ENCODE measurements at regions not wholly inside any gene's neighbourhood (a gene's known extent, or its start where the extent isn't known, plus 50 kb on each side); places are given as distances from the start of the nearest gene placed in this dataset.
A peak's percentile ranks its signal among the peaks of the same experiment; 100 is the strongest.

DNA sequence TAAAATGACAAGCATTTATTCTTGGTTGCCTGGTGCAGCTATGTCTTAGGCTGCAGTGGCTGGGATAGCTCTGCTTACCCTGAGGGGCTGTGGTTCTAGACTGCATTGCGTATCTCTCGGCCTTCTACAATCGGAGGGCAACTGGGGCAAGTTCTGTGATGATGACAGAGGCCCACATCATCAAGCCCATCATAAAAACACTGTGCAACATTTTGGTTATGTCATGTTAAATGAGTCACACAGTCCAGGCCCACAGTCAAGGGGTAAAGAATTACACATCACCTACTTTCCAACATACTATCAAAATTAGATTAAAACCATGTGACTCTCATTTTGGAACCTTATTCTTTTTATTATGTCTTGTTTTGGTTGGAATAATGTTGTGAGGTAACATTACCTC, 120.2 kb upstream of the GUCY1A1 start:
- TF ChIP-seq, protein P1, sequence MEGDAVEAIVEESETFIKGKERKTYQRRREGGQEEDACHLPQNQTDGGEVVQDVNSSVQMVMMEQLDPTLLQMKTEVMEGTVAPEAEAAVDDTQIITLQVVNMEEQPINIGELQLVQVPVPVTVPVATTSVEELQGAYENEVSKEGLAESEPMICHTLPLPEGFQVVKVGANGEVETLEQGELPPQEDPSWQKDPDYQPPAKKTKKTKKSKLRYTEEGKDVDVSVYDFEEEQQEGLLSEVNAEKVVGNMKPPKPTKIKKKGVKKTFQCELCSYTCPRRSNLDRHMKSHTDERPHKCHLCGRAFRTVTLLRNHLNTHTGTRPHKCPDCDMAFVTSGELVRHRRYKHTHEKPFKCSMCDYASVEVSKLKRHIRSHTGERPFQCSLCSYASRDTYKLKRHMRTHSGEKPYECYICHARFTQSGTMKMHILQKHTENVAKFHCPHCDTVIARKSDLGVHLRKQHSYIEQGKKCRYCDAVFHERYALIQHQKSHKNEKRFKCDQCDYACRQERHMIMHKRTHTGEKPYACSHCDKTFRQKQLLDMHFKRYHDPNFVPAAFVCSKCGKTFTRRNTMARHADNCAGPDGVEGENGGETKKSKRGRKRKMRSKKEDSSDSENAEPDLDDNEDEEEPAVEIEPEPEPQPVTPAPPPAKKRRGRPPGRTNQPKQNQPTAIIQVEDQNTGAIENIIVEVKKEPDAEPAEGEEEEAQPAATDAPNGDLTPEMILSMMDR (IDR thresholded peaks at IDR 0.05; ENCODE audit: insufficient read depth, low read length, severe bottlenecking), result no peak
- DNase-seq (ENCODE audit: low read depth) (peak; percentile 56), FAIRE-seq (no peak)

DNA sequence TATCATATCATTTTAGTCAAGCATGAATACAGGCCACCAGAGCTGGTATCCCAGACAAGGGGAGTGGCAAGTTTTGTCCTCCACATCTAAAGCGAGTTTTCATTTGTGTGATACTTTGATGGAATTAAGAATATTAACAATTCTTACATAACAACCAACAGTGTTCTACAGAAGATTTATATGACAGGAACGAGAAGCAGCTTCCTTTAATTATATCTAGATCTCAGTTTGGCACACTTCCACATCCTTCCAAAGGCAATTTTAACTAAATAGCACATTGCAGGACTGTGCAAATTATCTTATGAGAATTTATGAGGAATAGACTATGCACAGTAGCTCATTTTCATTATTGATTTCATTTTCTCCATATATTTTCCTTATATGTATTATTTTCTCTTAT, 121.2 kb upstream of the GUCY1A1 start:
- H3K27me3 ChIP-seq (ENCODE audit: control insufficient read depth, insufficient read depth, low read length), result no peaks in the 10 kb centered on the region

More for the DNA sequence above, 120.2 kb upstream of the GUCY1A1 start:
- no peak overlapping the region for H3K4me3 ChIP-seq (ENCODE audit: low read depth, low read length)
- no peaks in the 10 kb centered on the region for H3K36me3 ChIP-seq (ENCODE audit: control insufficient read depth, insufficient read depth, low read length)
- H3K27me3 ChIP-seq (ENCODE audit: control insufficient read depth, insufficient read depth, low read length), result no peaks in the 10 kb centered on the region

DNA sequence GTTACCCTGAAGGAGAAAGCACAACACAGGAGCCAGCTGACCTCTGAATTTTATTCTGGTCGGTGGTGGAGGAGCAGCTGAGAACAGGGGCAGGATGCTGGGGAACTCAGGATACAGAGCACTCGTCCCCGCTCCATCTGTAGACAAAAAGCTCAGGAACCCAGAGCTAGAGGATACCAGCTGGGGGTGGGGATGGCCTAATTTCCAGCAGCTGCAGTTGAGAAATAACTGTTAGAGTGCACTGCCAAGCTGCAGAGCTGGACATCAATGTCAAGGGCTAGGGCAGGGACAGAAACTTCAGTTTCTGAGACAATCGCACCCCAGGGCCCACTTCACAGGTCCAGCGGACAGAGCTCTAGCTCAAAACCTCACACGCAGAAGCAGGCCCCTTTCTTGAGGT, 122.1 kb upstream of the GUCY1A1 start:
- TF ChIP-seq, protein P1 (IDR thresholded peaks at IDR 0.05; ENCODE audit: insufficient read depth, low read length, severe bottlenecking), result no peak
- Histone ChIP-seq H3K4me3 (ENCODE audit: low read depth, low read length) (no peak overlapping the region), H3K27me3 (ENCODE audit: control insufficient read depth, insufficient read depth, low read length) (no peaks in the 10 kb centered on the region), H3K36me3 (ENCODE audit: control insufficient read depth, insufficient read depth, low read length) (no peaks in the 10 kb centered on the region)
- DNase-seq (ENCODE audit: low read depth) (no peak), FAIRE-seq (no peak)

More for the DNA sequence above, 121.2 kb upstream of the GUCY1A1 start:
- FAIRE-seq, result no peak
- no peak overlapping the region for H3K4me3 ChIP-seq (ENCODE audit: low read depth, low read length)
- TF ChIP-seq, protein P1 (IDR thresholded peaks at IDR 0.05; ENCODE audit: insufficient read depth, low read length, severe bottlenecking), result no peak
- H3K36me3 ChIP-seq (ENCODE audit: control insufficient read depth, insufficient read depth, low read length), result no peaks in the 10 kb centered on the region
- DNase-seq (ENCODE audit: low read depth), result no peak

DNA sequence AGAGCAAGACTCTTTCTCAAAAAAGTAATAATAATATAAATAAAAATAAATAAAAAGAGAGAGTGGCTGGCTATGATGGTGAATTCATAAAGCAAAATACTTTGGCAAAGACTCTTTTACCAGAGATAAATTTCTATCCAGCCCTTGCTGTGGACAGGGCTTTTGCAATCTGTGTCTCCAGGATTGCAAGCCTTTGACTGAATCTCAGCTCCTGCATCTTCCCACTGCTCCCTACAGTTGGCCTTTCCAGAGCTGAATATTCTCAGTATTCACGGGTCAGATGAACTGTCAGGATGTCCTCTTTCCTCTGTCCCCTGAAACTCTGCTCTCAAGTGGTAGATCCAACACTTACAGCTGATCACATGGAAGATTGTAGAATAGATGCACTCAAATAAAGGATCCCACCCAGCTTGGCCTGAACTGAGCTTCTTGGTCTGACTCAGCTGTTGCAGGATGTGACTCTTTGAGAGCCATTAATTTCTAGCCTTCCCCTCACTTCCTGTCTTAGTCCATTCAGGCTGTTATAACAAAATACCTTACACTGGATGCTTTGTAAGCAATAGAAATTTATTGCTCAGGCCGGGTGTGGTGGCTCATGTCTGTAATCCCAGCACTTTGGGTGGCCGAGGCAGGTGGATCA, 123.4 kb upstream of the GUCY1A1 start:
- FAIRE-seq, result no peak
- TF ChIP-seq, protein P1 (IDR thresholded peaks at IDR 0.05; ENCODE audit: insufficient read depth, low read length, severe bottlenecking), result no peak
- peak; percentile 83 for DNase-seq (ENCODE audit: low read depth)
- H3K4me3 ChIP-seq (ENCODE audit: low read depth, low read length), result no peak overlapping the region
- H3K36me3 ChIP-seq (ENCODE audit: control insufficient read depth, insufficient read depth, low read length), result no peaks in the 10 kb centered on the region
- H3K27me3 ChIP-seq (ENCODE audit: control insufficient read depth, insufficient read depth, low read length), result no peaks in the 10 kb centered on the region

DNA sequence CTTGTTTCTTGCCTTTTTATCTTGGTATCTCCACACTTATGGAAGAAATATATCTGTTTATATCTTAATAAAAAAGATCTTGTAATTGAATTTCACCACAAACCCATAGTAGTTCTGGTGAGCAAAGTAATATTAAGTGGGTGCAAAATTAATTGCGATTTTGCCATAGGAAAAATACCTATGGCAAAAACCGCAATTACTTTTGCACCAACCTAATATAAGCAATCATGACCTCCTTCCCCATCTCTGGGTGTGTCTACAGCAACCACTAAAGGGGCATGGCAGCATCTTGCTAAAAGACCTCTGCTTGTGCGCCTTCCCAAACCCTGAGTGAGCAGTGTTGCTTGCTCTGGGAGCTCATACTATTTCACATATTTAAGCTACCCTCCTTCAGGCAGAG, 124.2 kb upstream of the GUCY1A1 start:
- Histone ChIP-seq H3K27me3 (ENCODE audit: control insufficient read depth, insufficient read depth, low read length) (no peaks in the 10 kb centered on the region), H3K4me3 (ENCODE audit: low read depth, low read length) (no peak overlapping the region), H3K36me3 (ENCODE audit: control insufficient read depth, insufficient read depth, low read length) (no peaks in the 10 kb centered on the region)
- no peak for DNase-seq (ENCODE audit: low read depth)
- FAIRE-seq, result no peak
- TF ChIP-seq, protein P1 (IDR thresholded peaks at IDR 0.05; ENCODE audit: insufficient read depth, low read length, severe bottlenecking), result no peak

DNA sequence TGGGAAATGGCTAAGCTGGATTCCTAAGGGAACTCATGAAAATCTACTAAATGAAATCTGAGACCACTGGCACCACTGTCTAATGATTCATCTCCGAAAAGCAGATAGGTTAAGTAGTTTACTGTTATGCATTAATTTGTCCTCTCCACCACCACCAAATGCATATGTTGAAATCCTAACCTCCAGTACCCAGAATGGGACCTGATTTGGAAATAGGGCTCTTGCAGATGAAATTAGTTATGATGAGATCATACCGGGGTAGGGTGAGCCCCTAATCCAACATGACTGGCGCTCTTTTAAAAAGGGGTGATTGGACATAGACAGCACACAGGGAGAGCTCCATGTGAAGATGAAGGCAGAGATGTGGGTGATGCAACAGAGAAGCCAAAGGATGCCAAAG, 124.9 kb upstream of the GUCY1A1 start:
- no peak for FAIRE-seq
- Histone ChIP-seq H3K4me3 (ENCODE audit: low read depth, low read length) (no peak overlapping the region), H3K36me3 (ENCODE audit: control insufficient read depth, insufficient read depth, low read length) (no peaks in the 10 kb centered on the region), H3K27me3 (ENCODE audit: control insufficient read depth, insufficient read depth, low read length) (no peaks in the 10 kb centered on the region)
- no peak for DNase-seq (ENCODE audit: low read depth)
- TF ChIP-seq, protein P1 (IDR thresholded peaks at IDR 0.05; ENCODE audit: insufficient read depth, low read length, severe bottlenecking), result no peak
